HFFc6 (cell line): ENCODE measurements at regions not wholly inside any gene's neighbourhood (a gene's known extent, or its start where the extent isn't known, plus 50 kb on each side); places are given as distances from the start of the nearest gene placed in this dataset.

Experiments
- DNase-seq: peaks from one replicate; pipeline ENCODE4 v3.0.0-alpha.2; 2018
- H3K27ac Mint-ChIP-seq: 2 replicates; pipeline ENCODE4 v1.8.0; 2020; ENCODE audit warnings: mild to moderate bottlenecking, mixed read lengths
- H3K27me3 Mint-ChIP-seq: 2 replicates; pipeline ENCODE4 v1.8.0; 2021; ENCODE audit warnings: mild to moderate bottlenecking, moderate library complexity, mixed read lengths; ENCODE audit not compliant: insufficient read depth
- H3K36me3 Mint-ChIP-seq: 2 replicates; pipeline ENCODE4 v1.8.0; 2021; ENCODE audit warnings: low read depth, mixed read lengths
- H3K4me1 Mint-ChIP-seq: 2 replicates; pipeline ENCODE4 v1.8.0; 2020; ENCODE audit warnings: low read depth, mixed read lengths
- H3K4me3 Mint-ChIP-seq: 2 replicates; pipeline ENCODE4 v1.8.0; 2020; ENCODE audit warnings: mild to moderate bottlenecking, moderate library complexity, mixed read lengths
- H3K9me3 Mint-ChIP-seq: 2 replicates; pipeline ENCODE4 v1.8.0; 2020; ENCODE audit warnings: mild to moderate bottlenecking, mixed read lengths
- CTCF ChIP-seq: fragments of 200-600 bp; sonication (generic); IDR thresholded peaks from 2 replicates; pipeline ENCODE4 v1.5.0; 2021; ENCODE audit warnings: antibody characterized with exemption, mild to moderate bottlenecking

- DNase-seq: no peak
- TF ChIP-seq CTCF: no peak
- H3K4me1 Mint-ChIP-seq: peaks cover 17% of the 10 kb centered on the region
- H3K27me3 Mint-ChIP-seq: peaks cover 5% of the 10 kb centered on the region
- no peaks in the 10 kb centered on the region for H3K36me3 Mint-ChIP-seq
- no peaks in the 10 kb centered on the region for H3K9me3 Mint-ChIP-seq
- H3K4me3 Mint-ChIP-seq: no peak overlapping the region
- no peak overlapping the region for H3K27ac Mint-ChIP-seq
These were observed 93.7 kb upstream of the SGCG start for GRCh38 chr13:23086968-23087623.

- Mint-ChIP-seq H3K4me3 (no peak overlapping the region), H3K36me3 (no peaks in the 10 kb centered on the region), H3K27ac (no peak overlapping the region), H3K27me3 (peaks cover 5% of the 10 kb centered on the region), H3K9me3 (no peaks in the 10 kb centered on the region), H3K4me1 (peaks cover 13% of the 10 kb centered on the region)
- peak; percentile 74 for TF ChIP-seq CTCF
- peak; percentile 15 for DNase-seq
These were observed 92.9 kb upstream of the SGCG start for GRCh38 chr13:23087880-23088279.

- Mint-ChIP-seq H3K9me3 (no peaks in the 10 kb centered on the region), H3K27me3 (peaks cover 7% of the 10 kb centered on the region), H3K4me1 (peaks cover 17% of the 10 kb centered on the region; the same call in 1 of the 2 replicates), H3K4me3 (no peak overlapping the region), H3K36me3 (no peaks in the 10 kb centered on the region), H3K27ac (no peak overlapping the region)
- TF ChIP-seq CTCF: no peak
- no peak for DNase-seq
These were observed 82.4 kb upstream of the SGCG start for GRCh38 chr13:23098161-23098907.

GRCh38 chr13:23105051-23105450 is 75.7 kb upstream of the SGCG start:
- Mint-ChIP-seq H3K4me3 (no peak overlapping the region), H3K4me1 (no peaks in the 10 kb centered on the region), H3K27ac (no peak overlapping the region), H3K36me3 (no peaks in the 10 kb centered on the region; the same call in 1 of the 2 replicates), H3K27me3 (peaks cover 8% of the 10 kb centered on the region), H3K9me3 (no peaks in the 10 kb centered on the region)
- no peak for TF ChIP-seq CTCF
- DNase-seq: no peak

- Mint-ChIP-seq H3K27ac (no peak overlapping the region), H3K27me3 (peaks cover 1% of the 10 kb centered on the region; the same call in 1 of the 2 replicates), H3K4me1 (no peaks in the 10 kb centered on the region), H3K36me3 (no peaks in the 10 kb centered on the region; the same call in 1 of the 2 replicates), H3K4me3 (no peak overlapping the region), H3K9me3 (no peaks in the 10 kb centered on the region)
- no peak for TF ChIP-seq CTCF
- DNase-seq: no peak
These were observed 73.1 kb upstream of the SGCG start for GRCh38 chr13:23107665-23108064.
